HEK293 (cell line): ENCODE measurements at regions not wholly inside any gene's neighbourhood (a gene's known extent, or its start where the extent isn't known, plus 50 kb on each side); places are given as distances from the start of the nearest gene placed in this dataset.

Experiments
- CTCF ChIA-PET: fragments of 350-600 bp; formaldehyde crosslinking; extraction: SDS; loops from one replicate; lab custom pipeline; 2021; ENCODE audit warnings: antibody characterized with exemption; lab: Yijun Ruan, JAX
- POLR2A ChIA-PET: fragments of 300-600 bp; formaldehyde crosslinking; extraction: SDS; loops from one replicate; lab custom pipeline; 2020; ENCODE audit warnings: antibody characterized with exemption, inconsistent platforms; lab: Yijun Ruan, JAX
- H3K27ac ChIP-seq: fragments of 200-500 bp; sonication (Bioruptor generic); 2 replicates; pipeline ENCODE4 v1.5.1; 2014; ENCODE audit warnings: low read depth, low read length, control low read depth, inconsistent platforms; ENCODE audit errors: extremely low read depth
- H3K36me3 ChIP-seq, 2 experiments: fragments of 200-500 bp in 1 of 2; sonication (Bioruptor generic) in 1 of 2; 1 replicate in 1 of 2; 2 replicates in 1 of 2; pipeline ENCODE4 v1.5.1; 2014 to 2017; ENCODE audit warnings: inconsistent platforms in 2 of 2, low read length in 2 of 2; ENCODE audit not compliant: control insufficient read depth in 2 of 2, insufficient read depth in 1 of 2
- H3K4me1 ChIP-seq: fragments of 200-500 bp; sonication (Bioruptor generic); 2 replicates; pipeline ENCODE4 v1.5.1; 2014; ENCODE audit warnings: mild to moderate bottlenecking, low read length, inconsistent platforms; ENCODE audit not compliant: control insufficient read depth, insufficient read depth
- H3K4me3 ChIP-seq: 2 replicates; pipeline ENCODE4 v1.5.1; 2011; ENCODE audit warnings: low read depth, mild to moderate bottlenecking, control low read depth, low read length, moderate library complexity
- H3K9me3 ChIP-seq: fragments of 200-500 bp; sonication (Bioruptor generic); 2 replicates; pipeline ENCODE4 v1.5.1; 2014; ENCODE audit warnings: low read depth, low read length, inconsistent platforms; ENCODE audit not compliant: control insufficient read depth, insufficient read depth
- REPIN1 ChIP-seq: fragments of 450-650 bp; formaldehyde crosslinking; IDR thresholded peaks from 2 replicates; pipeline ENCODE4 v1.5.1; 2017; ENCODE audit warnings: missing biosample characterization, missing genetic modification characterization, low read depth
- SCRT2 ChIP-seq: fragments of 450-650 bp; formaldehyde crosslinking; IDR thresholded peaks from 2 replicates; pipeline ENCODE4 v1.5.1; 2016; ENCODE audit warnings: missing biosample characterization, missing genetic modification characterization
- SP2 ChIP-seq: fragments of 450-650 bp; formaldehyde crosslinking; IDR thresholded peaks from 2 replicates; pipeline ENCODE4 v1.5.1; 2016; ENCODE audit warnings: missing biosample characterization, missing genetic modification characterization
- YY1 ChIP-seq: fragments of 450-650 bp; formaldehyde crosslinking; IDR thresholded peaks from 2 replicates; pipeline ENCODE4 v1.5.1; 2018; ENCODE audit warnings: missing biosample characterization, missing genetic modification characterization
- ZEB2 ChIP-seq: fragments of 450-650 bp; formaldehyde crosslinking; IDR thresholded peaks from 2 replicates; pipeline ENCODE4 v1.5.1; 2016; ENCODE audit warnings: missing biosample characterization, missing genetic modification characterization
- ZFP69B ChIP-seq: fragments of 450-650 bp; formaldehyde crosslinking; IDR thresholded peaks from 2 replicates; pipeline ENCODE4 v1.5.1; 2016; ENCODE audit warnings: missing biosample characterization, missing genetic modification characterization
- ZNF169 ChIP-seq: fragments of 450-650 bp; formaldehyde crosslinking; IDR thresholded peaks from 2 replicates; pipeline ENCODE4 v1.5.1; 2016; ENCODE audit warnings: missing biosample characterization, missing genetic modification characterization
- ZNF350 ChIP-seq: fragments of 450-650 bp; formaldehyde crosslinking; IDR thresholded peaks from 2 replicates; pipeline ENCODE4 v1.5.0; 2017; ENCODE audit warnings: missing biosample characterization, mild to moderate bottlenecking, missing genetic modification characterization
- ZNF501 ChIP-seq: fragments of 450-650 bp; formaldehyde crosslinking; IDR thresholded peaks from 2 replicates; pipeline ENCODE4 v1.5.1; 2016; ENCODE audit warnings: missing biosample characterization, missing genetic modification characterization
- ZNF549 ChIP-seq: fragments of 450-650 bp; IDR thresholded peaks from 2 replicates; pipeline ENCODE4 v1.5.1; 2018; ENCODE audit warnings: missing biosample characterization, missing genetic modification characterization, mild to moderate bottlenecking, inconsistent platforms, moderate library complexity
- ZNF623 ChIP-seq: fragments of 450-650 bp; formaldehyde crosslinking; IDR thresholded peaks from 2 replicates; pipeline ENCODE4 v1.5.1; 2016; ENCODE audit warnings: missing biosample characterization, missing genetic modification characterization
- ZSCAN23 ChIP-seq: fragments of 450-650 bp; formaldehyde crosslinking; IDR thresholded peaks from 2 replicates; pipeline ENCODE4 v1.5.1; 2016; ENCODE audit warnings: missing biosample characterization, missing genetic modification characterization
- TF ChIP-seq, protein P1 (sequence below): fragments of 450-650 bp; formaldehyde crosslinking; IDR thresholded peaks from 2 replicates; pipeline ENCODE4 v1.5.1; 2016; ENCODE audit warnings: missing biosample characterization, missing genetic modification characterization
- TF ChIP-seq, protein P2 (sequence below): fragments of 450-650 bp; formaldehyde crosslinking; IDR thresholded peaks from 2 replicates; pipeline ENCODE4 v1.5.1; 2016; ENCODE audit warnings: missing biosample characterization, missing genetic modification characterization
- TF ChIP-seq, protein P3 (sequence below): fragments of 450-650 bp; formaldehyde crosslinking; IDR thresholded peaks from 2 replicates; pipeline ENCODE4 v1.5.1; 2017; ENCODE audit warnings: missing biosample characterization, missing genetic modification characterization
- TF ChIP-seq, protein P4 (sequence below): fragments of 450-650 bp; formaldehyde crosslinking; optimal IDR thresholded peaks from 2 replicates; pipeline ENCODE3; 2016; ENCODE audit warnings: missing biosample characterization, mild to moderate bottlenecking, missing genetic modification characterization
- TF ChIP-seq, protein P5 (sequence below): sonication (generic); formaldehyde crosslinking; IDR thresholded peaks from 2 replicates; pipeline ENCODE4 v1.8.1; 2022; ENCODE audit warnings: mild to moderate bottlenecking, moderate library complexity, missing genetic modification reagents
- TF ChIP-seq, protein P6 (sequence below): fragments of 450-650 bp; formaldehyde crosslinking; IDR thresholded peaks from 2 replicates; pipeline ENCODE4 v1.5.1; 2016; ENCODE audit warnings: missing biosample characterization, missing genetic modification characterization

DNA sequence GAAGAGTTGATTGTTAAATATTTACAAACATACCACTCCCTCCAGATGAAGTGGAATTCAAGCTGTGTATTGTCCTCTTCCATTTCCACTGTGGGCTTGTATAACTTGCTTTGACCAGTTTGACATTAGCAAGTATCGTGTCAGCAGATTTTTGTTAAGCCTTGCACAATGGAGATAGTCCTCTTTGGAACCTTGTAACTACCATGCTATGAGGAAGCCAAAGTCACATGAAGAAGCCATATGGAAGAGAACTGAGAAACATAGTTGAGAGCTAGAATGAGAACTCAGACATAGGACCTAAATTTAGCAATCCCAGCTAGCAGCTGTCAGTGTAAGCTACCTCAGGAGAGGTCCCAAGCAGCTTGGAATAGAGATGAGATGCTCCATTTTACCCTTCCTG, 889.2 kb downstream of the PDCD6IP start:
- Histone ChIP-seq H3K4me1 (no peaks in the 10 kb centered on the region), H3K4me3 (no peak overlapping the region), H3K27ac (no peak overlapping the region), H3K36me3 (no peaks in the 10 kb centered on the region), H3K9me3 (no peaks in the 10 kb centered on the region)
- TF ChIP-seq ZNF501 (tag by site-specific recombination): no peak
- no peak for TF ChIP-seq ZFP69B (tag by site-specific recombination)
- TF ChIP-seq ZEB2 (tag by site-specific recombination): no peak
- TF ChIP-seq, protein P1, sequence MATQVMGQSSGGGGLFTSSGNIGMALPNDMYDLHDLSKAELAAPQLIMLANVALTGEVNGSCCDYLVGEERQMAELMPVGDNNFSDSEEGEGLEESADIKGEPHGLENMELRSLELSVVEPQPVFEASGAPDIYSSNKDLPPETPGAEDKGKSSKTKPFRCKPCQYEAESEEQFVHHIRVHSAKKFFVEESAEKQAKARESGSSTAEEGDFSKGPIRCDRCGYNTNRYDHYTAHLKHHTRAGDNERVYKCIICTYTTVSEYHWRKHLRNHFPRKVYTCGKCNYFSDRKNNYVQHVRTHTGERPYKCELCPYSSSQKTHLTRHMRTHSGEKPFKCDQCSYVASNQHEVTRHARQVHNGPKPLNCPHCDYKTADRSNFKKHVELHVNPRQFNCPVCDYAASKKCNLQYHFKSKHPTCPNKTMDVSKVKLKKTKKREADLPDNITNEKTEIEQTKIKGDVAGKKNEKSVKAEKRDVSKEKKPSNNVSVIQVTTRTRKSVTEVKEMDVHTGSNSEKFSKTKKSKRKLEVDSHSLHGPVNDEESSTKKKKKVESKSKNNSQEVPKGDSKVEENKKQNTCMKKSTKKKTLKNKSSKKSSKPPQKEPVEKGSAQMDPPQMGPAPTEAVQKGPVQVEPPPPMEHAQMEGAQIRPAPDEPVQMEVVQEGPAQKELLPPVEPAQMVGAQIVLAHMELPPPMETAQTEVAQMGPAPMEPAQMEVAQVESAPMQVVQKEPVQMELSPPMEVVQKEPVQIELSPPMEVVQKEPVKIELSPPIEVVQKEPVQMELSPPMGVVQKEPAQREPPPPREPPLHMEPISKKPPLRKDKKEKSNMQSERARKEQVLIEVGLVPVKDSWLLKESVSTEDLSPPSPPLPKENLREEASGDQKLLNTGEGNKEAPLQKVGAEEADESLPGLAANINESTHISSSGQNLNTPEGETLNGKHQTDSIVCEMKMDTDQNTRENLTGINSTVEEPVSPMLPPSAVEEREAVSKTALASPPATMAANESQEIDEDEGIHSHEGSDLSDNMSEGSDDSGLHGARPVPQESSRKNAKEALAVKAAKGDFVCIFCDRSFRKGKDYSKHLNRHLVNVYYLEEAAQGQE (tag by site-specific recombination): no peak
- TF ChIP-seq ZNF169 (tag by site-specific recombination): no peak
- TF ChIP-seq, protein P2, sequence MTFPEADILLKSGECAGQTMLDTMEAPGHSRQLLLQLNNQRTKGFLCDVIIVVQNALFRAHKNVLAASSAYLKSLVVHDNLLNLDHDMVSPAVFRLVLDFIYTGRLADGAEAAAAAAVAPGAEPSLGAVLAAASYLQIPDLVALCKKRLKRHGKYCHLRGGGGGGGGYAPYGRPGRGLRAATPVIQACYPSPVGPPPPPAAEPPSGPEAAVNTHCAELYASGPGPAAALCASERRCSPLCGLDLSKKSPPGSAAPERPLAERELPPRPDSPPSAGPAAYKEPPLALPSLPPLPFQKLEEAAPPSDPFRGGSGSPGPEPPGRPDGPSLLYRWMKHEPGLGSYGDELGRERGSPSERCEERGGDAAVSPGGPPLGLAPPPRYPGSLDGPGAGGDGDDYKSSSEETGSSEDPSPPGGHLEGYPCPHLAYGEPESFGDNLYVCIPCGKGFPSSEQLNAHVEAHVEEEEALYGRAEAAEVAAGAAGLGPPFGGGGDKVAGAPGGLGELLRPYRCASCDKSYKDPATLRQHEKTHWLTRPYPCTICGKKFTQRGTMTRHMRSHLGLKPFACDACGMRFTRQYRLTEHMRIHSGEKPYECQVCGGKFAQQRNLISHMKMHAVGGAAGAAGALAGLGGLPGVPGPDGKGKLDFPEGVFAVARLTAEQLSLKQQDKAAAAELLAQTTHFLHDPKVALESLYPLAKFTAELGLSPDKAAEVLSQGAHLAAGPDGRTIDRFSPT (tag by site-specific recombination): no peak
- no peak for TF ChIP-seq ZNF549 (tag by site-specific recombination)
- no peak for TF ChIP-seq YY1 (tag by site-specific recombination)
- TF ChIP-seq ZNF623 (tag by site-specific recombination): no peak
- TF ChIP-seq, protein P3, sequence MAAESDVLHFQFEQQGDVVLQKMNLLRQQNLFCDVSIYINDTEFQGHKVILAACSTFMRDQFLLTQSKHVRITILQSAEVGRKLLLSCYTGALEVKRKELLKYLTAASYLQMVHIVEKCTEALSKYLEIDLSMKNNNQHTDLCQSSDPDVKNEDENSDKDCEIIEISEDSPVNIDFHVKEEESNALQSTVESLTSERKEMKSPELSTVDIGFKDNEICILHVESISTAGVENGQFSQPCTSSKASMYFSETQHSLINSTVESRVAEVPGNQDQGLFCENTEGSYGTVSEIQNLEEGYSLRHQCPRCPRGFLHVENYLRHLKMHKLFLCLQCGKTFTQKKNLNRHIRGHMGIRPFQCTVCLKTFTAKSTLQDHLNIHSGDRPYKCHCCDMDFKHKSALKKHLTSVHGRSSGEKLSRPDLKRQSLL (tag by site-specific recombination): no peak
- TF ChIP-seq, protein P4, sequence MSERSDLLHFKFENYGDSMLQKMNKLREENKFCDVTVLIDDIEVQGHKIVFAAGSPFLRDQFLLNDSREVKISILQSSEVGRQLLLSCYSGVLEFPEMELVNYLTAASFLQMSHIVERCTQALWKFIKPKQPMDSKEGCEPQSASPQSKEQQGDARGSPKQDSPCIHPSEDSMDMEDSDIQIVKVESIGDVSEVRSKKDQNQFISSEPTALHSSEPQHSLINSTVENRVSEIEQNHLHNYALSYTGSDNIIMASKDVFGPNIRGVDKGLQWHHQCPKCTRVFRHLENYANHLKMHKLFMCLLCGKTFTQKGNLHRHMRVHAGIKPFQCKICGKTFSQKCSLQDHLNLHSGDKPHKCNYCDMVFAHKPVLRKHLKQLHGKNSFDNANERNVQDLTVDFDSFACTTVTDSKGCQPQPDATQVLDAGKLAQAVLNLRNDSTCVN (tag by site-specific recombination): no peak
- TF ChIP-seq, protein P5, sequence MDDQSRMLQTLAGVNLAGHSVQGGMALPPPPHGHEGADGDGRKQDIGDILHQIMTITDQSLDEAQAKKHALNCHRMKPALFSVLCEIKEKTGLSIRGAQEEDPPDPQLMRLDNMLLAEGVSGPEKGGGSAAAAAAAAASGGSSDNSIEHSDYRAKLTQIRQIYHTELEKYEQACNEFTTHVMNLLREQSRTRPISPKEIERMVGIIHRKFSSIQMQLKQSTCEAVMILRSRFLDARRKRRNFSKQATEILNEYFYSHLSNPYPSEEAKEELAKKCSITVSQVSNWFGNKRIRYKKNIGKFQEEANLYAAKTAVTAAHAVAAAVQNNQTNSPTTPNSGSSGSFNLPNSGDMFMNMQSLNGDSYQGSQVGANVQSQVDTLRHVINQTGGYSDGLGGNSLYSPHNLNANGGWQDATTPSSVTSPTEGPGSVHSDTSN (CRISPR knock-in tag): no peak
- TF ChIP-seq ZSCAN23 (tag by site-specific recombination): no peak
- TF ChIP-seq SCRT2: no peak
- TF ChIP-seq, protein P6, sequence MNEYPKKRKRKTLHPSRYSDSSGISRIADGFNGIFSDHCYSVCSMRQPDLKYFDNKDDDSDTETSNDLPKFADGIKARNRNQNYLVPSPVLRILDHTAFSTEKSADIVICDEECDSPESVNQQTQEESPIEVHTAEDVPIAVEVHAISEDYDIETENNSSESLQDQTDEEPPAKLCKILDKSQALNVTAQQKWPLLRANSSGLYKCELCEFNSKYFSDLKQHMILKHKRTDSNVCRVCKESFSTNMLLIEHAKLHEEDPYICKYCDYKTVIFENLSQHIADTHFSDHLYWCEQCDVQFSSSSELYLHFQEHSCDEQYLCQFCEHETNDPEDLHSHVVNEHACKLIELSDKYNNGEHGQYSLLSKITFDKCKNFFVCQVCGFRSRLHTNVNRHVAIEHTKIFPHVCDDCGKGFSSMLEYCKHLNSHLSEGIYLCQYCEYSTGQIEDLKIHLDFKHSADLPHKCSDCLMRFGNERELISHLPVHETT: no peak
- TF ChIP-seq REPIN1 (tag by site-specific recombination): no peak
- TF ChIP-seq SP2 (tag by site-specific recombination): no peak
- no peak for TF ChIP-seq ZNF350 (tag by site-specific recombination)
- CTCF ChIA-PET: interaction anchor here (1.0 kb wide), 1 partner anchor 804 kb away, joined by 3 read pairs; no protein-coding TSS in a partner anchor
- POLR2A ChIA-PET: no interaction called here
